HEK293 (cell line): ENCODE measurements at regions not wholly inside any gene's neighbourhood (a gene's known extent, or its start where the extent isn't known, plus 50 kb on each side); places are given as distances from the start of the nearest gene placed in this dataset.

ENCODE experiments used
- BCL11A ChIP-seq: fragments of 450-650 bp; formaldehyde crosslinking; IDR thresholded peaks from 2 replicates; pipeline ENCODE4 v1.5.1; 2016; ENCODE audit warnings: low read depth, missing biosample characterization, missing genetic modification characterization
- GLIS1 ChIP-seq: fragments of 450-650 bp; formaldehyde crosslinking; IDR thresholded peaks from 2 replicates; pipeline ENCODE4 v1.5.1; 2016; ENCODE audit warnings: missing biosample characterization, missing genetic modification characterization
- KLF1 ChIP-seq: fragments of 450-650 bp; formaldehyde crosslinking; IDR thresholded peaks from 2 replicates; pipeline ENCODE4 v1.5.1; 2016; ENCODE audit warnings: missing biosample characterization, missing genetic modification characterization
- YY1 ChIP-seq: fragments of 450-650 bp; formaldehyde crosslinking; IDR thresholded peaks from 2 replicates; pipeline ENCODE4 v1.5.1; 2018; ENCODE audit warnings: missing biosample characterization, missing genetic modification characterization
- ZNF18 ChIP-seq: fragments of 450-650 bp; formaldehyde crosslinking; IDR thresholded peaks from 2 replicates; pipeline ENCODE4 v1.5.1; 2016; ENCODE audit warnings: missing biosample characterization, missing genetic modification characterization
- ZNF529 ChIP-seq: fragments of 450-650 bp; formaldehyde crosslinking; IDR thresholded peaks from 2 replicates; pipeline ENCODE4 v1.5.1; 2017; ENCODE audit warnings: missing genetic modification characterization, missing biosample characterization; ENCODE audit not compliant: insufficient replicate concordance
- TF ChIP-seq, protein P1 (sequence below): fragments of 450-650 bp; formaldehyde crosslinking; IDR thresholded peaks from 2 replicates; pipeline ENCODE4 v1.5.1; 2016; ENCODE audit warnings: missing biosample characterization, missing genetic modification characterization

DNA sequence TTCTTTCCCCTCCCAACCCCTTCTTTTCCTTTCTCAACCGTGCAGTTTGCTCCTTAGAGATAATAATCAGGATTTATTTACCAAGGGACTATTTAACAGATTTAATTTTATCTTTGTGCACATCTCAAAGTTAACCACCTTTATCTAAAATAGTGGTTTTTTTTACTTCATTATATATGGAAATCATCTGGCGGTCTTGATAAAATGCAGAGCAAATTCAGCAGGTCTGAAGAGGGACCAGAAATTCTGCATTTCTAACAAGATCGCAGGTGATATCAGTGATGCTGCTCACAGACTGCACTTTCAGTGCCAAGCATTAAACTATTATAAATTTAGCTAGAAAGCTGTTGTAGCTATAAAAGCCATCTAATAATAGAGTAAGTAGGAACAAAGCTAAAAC is 83.4 kb upstream of the NEGR1 start:
- TF ChIP-seq, protein P1, sequence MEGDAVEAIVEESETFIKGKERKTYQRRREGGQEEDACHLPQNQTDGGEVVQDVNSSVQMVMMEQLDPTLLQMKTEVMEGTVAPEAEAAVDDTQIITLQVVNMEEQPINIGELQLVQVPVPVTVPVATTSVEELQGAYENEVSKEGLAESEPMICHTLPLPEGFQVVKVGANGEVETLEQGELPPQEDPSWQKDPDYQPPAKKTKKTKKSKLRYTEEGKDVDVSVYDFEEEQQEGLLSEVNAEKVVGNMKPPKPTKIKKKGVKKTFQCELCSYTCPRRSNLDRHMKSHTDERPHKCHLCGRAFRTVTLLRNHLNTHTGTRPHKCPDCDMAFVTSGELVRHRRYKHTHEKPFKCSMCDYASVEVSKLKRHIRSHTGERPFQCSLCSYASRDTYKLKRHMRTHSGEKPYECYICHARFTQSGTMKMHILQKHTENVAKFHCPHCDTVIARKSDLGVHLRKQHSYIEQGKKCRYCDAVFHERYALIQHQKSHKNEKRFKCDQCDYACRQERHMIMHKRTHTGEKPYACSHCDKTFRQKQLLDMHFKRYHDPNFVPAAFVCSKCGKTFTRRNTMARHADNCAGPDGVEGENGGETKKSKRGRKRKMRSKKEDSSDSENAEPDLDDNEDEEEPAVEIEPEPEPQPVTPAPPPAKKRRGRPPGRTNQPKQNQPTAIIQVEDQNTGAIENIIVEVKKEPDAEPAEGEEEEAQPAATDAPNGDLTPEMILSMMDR: no peak
- TF ChIP-seq BCL11A (no peak), KLF1 (no peak), GLIS1 (no peak), YY1 (tag by site-specific recombination) (no peak), ZNF529 (tag by site-specific recombination) (no peak), ZNF18 (tag by site-specific recombination) (no peak)
